ENCODE measurements at regions not wholly inside any gene's neighbourhood (a gene's known extent, or its start where the extent isn't known, plus 50 kb on each side); places are given as distances from the start of the nearest gene placed in this dataset.

DNA sequence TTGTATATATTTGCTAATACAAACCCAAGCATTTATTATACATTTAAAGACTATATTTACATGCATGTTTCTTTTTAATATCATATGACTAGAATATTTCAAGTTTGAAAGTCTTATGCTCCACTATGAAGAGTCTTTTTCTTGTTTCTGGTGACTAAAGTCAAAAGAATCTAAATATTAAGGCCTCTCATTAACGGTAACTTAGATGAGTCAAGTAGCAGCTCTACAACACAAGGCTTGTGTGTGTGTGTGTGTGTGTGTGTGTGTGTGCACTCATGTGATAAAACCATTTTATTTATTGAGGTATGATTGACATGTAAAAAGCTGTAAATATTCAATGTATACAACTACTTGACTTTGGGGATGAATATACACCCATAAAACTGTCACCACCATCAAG is 275.6 kb downstream of the TFAP2B start:
- H3K79me2 ChIP-seq (replicated peaks; ENCODE audit: insufficient read depth, low read length): no peaks in the 10 kb centered on the region
- H2AFZ ChIP-seq (ENCODE audit: low read depth, low read length): no peak overlapping the region
- no peaks in the 10 kb centered on the region for H3K9me2 ChIP-seq (ENCODE audit: insufficient read depth, low read length)
- H3K27me3 ChIP-seq (ENCODE audit: insufficient read depth, low read depth, low read length): no peaks in the 10 kb centered on the region
- no peaks in the 10 kb centered on the region for H3F3A ChIP-seq (ENCODE audit: insufficient read depth, low read length, poor library complexity, severe bottlenecking)
- no peak overlapping the region for H3K9ac ChIP-seq (ENCODE audit: low read length)
- H3K9me3 ChIP-seq (ENCODE audit: low read length): no peaks in the 10 kb centered on the region
- no peaks in the 10 kb centered on the region for H3K36me3 ChIP-seq (ENCODE audit: insufficient read depth, low read length)
- no peaks in the 10 kb centered on the region for H4K20me1 ChIP-seq (ENCODE audit: insufficient read depth)
- H3K4me3 ChIP-seq (ENCODE audit: low read length): no peak overlapping the region
- H3K27ac ChIP-seq (ENCODE audit: low read length): no peak overlapping the region
- no peak for TF ChIP-seq TAF1 (IDR thresholded peaks at IDR 0.05; ENCODE audit: low read depth)
- TF ChIP-seq MXI1 (conservative IDR thresholded peaks at IDR 0.05; ENCODE audit: poor library complexity, severe bottlenecking): no peak
- TF ChIP-seq EZH2 (IDR thresholded peaks at IDR 0.05; ENCODE audit: borderline replicate concordance, insufficient read depth, low read length, poor library complexity, severe bottlenecking): no peak
- no peak for TF ChIP-seq SMC3 (conservative IDR thresholded peaks at IDR 0.05; ENCODE audit: poor library complexity)
- TF ChIP-seq, protein P1, sequence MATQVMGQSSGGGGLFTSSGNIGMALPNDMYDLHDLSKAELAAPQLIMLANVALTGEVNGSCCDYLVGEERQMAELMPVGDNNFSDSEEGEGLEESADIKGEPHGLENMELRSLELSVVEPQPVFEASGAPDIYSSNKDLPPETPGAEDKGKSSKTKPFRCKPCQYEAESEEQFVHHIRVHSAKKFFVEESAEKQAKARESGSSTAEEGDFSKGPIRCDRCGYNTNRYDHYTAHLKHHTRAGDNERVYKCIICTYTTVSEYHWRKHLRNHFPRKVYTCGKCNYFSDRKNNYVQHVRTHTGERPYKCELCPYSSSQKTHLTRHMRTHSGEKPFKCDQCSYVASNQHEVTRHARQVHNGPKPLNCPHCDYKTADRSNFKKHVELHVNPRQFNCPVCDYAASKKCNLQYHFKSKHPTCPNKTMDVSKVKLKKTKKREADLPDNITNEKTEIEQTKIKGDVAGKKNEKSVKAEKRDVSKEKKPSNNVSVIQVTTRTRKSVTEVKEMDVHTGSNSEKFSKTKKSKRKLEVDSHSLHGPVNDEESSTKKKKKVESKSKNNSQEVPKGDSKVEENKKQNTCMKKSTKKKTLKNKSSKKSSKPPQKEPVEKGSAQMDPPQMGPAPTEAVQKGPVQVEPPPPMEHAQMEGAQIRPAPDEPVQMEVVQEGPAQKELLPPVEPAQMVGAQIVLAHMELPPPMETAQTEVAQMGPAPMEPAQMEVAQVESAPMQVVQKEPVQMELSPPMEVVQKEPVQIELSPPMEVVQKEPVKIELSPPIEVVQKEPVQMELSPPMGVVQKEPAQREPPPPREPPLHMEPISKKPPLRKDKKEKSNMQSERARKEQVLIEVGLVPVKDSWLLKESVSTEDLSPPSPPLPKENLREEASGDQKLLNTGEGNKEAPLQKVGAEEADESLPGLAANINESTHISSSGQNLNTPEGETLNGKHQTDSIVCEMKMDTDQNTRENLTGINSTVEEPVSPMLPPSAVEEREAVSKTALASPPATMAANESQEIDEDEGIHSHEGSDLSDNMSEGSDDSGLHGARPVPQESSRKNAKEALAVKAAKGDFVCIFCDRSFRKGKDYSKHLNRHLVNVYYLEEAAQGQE (IDR thresholded peaks at IDR 0.05; ENCODE audit: borderline replicate concordance): no peak
- no peak for TF ChIP-seq RAD21 (conservative IDR thresholded peaks at IDR 0.05)
- TF ChIP-seq, protein P2, sequence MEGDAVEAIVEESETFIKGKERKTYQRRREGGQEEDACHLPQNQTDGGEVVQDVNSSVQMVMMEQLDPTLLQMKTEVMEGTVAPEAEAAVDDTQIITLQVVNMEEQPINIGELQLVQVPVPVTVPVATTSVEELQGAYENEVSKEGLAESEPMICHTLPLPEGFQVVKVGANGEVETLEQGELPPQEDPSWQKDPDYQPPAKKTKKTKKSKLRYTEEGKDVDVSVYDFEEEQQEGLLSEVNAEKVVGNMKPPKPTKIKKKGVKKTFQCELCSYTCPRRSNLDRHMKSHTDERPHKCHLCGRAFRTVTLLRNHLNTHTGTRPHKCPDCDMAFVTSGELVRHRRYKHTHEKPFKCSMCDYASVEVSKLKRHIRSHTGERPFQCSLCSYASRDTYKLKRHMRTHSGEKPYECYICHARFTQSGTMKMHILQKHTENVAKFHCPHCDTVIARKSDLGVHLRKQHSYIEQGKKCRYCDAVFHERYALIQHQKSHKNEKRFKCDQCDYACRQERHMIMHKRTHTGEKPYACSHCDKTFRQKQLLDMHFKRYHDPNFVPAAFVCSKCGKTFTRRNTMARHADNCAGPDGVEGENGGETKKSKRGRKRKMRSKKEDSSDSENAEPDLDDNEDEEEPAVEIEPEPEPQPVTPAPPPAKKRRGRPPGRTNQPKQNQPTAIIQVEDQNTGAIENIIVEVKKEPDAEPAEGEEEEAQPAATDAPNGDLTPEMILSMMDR (IDR thresholded peaks at IDR 0.05; ENCODE audit: poor library complexity, severe bottlenecking): no peak
- TF ChIP-seq POLR2AphosphoS5 (IDR thresholded peaks at IDR 0.05): no peak
- no peak for TF ChIP-seq EP300 (conservative IDR thresholded peaks at IDR 0.05; ENCODE audit: poor library complexity, severe bottlenecking)
- H3K4me2 ChIP-seq (ENCODE audit: low read length): no peak overlapping the region

DNA sequence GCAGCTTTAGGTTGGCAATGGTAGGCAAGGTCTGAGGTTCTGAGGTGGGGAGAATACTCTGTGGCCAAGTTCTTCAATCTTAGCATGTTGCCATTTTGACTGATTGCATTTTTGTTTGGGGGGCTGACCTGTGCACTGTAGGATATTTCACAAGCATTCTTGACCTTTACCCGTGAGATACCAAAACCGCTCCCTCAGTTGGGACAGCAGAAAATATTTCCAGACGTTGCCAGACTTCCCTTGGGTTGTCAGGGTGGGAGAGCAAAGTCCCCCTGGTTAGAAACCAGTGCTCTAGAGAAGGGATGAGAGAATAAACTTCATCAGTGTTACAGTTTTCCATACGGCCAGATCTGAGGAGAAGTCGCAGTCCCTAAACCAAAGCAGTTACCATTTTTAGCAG is 279.6 kb downstream of the TFAP2B start:
- no peaks in the 10 kb centered on the region for H4K20me1 ChIP-seq (ENCODE audit: insufficient read depth)
- no peaks in the 10 kb centered on the region for H3K9me2 ChIP-seq (ENCODE audit: insufficient read depth, low read length)
- H3K27ac ChIP-seq (ENCODE audit: low read length): no peak overlapping the region
- H3K9me3 ChIP-seq (ENCODE audit: low read length): no peaks in the 10 kb centered on the region
- H3K79me2 ChIP-seq (replicated peaks; ENCODE audit: insufficient read depth, low read length): no peaks in the 10 kb centered on the region
- H3K4me2 ChIP-seq (ENCODE audit: low read length): no peak overlapping the region
- H3K9ac ChIP-seq (ENCODE audit: low read length): no peak overlapping the region
- H3F3A ChIP-seq (ENCODE audit: insufficient read depth, low read length, poor library complexity, severe bottlenecking): no peaks in the 10 kb centered on the region
- TF ChIP-seq RAD21 (conservative IDR thresholded peaks at IDR 0.05): no peak
- TF ChIP-seq, protein P2 (IDR thresholded peaks at IDR 0.05; ENCODE audit: poor library complexity, severe bottlenecking): no peak
- TF ChIP-seq, protein P1 (IDR thresholded peaks at IDR 0.05; ENCODE audit: borderline replicate concordance): no peak
- TF ChIP-seq MXI1 (conservative IDR thresholded peaks at IDR 0.05; ENCODE audit: poor library complexity, severe bottlenecking): no peak
- no peak for TF ChIP-seq EP300 (conservative IDR thresholded peaks at IDR 0.05; ENCODE audit: poor library complexity, severe bottlenecking)
- no peak for TF ChIP-seq SMC3 (conservative IDR thresholded peaks at IDR 0.05; ENCODE audit: poor library complexity)
- no peak for TF ChIP-seq EZH2 (IDR thresholded peaks at IDR 0.05; ENCODE audit: borderline replicate concordance, insufficient read depth, low read length, poor library complexity, severe bottlenecking)
- no peak for TF ChIP-seq TAF1 (IDR thresholded peaks at IDR 0.05; ENCODE audit: low read depth)
- TF ChIP-seq POLR2AphosphoS5 (IDR thresholded peaks at IDR 0.05): no peak
- no peaks in the 10 kb centered on the region for H3K36me3 ChIP-seq (ENCODE audit: insufficient read depth, low read length)
- H2AFZ ChIP-seq (ENCODE audit: low read depth, low read length): no peak overlapping the region
- no peak overlapping the region for H3K4me3 ChIP-seq (ENCODE audit: low read length)
- no peaks in the 10 kb centered on the region for H3K27me3 ChIP-seq (ENCODE audit: insufficient read depth, low read depth, low read length)

All from neural cell (in vitro differentiated cells).